ENCODE measurements at regions not wholly inside any gene's neighbourhood (a gene's known extent, or its start where the extent isn't known, plus 50 kb on each side); places are given as distances from the start of the nearest gene placed in this dataset.

DNA sequence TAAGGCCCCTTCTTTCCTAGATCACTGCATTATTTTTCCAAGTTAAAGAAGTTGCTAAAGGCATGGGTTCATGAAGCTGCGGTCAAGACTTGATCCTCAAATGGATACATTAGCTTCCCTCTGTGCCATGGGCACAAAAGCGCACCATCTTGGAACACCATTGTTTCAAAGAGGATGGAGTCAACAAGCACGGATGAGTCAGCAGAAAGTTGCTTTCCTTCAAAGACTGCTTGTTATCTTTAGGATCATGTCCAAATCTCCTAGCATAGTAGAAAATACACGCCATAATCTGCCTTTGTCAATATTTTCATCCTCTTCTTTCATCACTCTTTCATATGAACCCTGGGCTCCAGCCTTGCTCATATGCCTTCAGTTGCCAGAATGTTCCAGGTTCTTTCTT is 226.8 kb upstream of the GATB start:
- DNase-seq (ENCODE audit: low spot score), result no peak

DNA sequence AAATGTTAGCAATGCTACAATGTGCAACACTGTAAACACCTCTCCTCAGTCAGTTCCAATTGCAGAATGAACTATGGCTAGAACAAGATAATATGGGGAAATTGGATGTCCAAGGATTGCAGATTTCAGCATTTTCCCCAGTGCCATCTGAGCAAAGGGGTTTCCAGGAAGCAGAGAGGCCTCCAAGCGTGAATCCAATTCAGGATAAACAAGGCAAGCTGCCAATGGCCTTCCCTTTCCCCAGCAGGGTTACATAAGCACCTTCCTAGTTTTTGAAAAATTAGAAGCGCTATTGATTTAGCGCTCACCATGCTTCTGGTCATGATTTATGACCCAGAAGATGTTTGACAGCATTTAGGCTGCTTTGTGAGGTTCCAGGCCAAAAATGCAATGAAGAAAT is 223.0 kb upstream of the GATB start:
- no peak for DNase-seq (ENCODE audit: low spot score)

DNA sequence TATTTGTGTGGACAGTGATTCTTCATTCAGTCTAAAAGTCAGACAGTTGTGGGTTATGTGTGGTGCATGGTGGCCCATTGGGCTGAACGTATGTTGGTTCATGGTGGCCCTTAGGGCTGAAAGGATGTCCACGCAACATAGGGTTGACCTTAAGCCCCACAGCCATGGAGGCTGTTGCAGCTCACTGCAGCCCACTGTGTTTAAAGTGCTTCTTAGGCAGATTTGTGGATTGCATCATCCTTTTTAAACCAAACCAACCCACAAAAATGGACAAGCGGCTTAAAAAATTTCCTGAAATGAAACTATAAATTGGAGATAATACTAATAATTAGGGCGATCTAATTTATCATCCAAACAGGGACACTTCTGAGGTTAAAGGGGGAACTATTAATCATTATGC is 219.0 kb upstream of the GATB start:
- DNase-seq (ENCODE audit: low spot score), result no peak

DNA sequence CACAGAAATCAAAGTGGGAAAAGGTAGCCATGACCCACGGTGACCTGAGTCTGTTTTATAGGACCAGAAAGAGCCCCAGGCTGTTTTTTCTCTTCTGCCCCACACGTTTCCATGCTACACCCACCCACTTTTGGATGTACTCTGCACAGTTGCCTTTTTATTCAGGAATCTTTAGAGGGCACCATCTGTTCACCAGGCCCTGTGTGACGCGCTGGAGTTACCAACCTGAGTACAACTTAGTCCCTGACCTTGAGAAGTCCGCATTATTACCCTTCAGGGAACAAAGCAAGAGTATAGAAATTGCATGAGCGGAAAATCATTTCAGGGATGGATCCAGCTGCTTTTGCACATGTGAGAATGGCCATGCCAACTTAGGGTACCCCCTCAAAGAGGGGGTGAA is 207.8 kb upstream of the GATB start:
- no peak for DNase-seq (ENCODE audit: low spot score)

DNA sequence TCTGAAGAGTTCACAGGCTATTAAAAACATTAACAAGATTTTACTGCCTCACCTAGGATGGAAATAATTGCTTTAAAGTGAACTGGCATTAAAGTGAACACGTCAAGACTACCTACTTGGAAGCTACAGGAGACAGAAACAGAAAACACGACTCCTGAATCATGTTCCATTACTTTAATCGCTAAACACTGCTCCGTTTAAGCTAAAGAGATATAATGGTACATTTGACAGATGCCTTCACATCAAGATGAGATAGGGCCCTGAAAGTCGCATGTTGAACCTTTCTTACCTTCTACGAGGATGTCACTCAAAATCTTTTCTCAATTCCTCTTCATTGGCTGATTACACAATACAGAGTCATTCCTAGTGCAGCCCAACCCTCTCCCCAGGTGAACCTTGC is 206.3 kb upstream of the GATB start:
- no peak for DNase-seq (ENCODE audit: low spot score)

GRCh38 chr4:151962138-151962823 is 201.5 kb upstream of the GATB start:
- no peak for DNase-seq (ENCODE audit: low spot score)

GRCh38 chr4:151961456-151961855 is 200.6 kb upstream of the GATB start:
- no peak for DNase-seq (ENCODE audit: low spot score)

GRCh38 chr4:151960449-151961230 is 199.8 kb upstream of the GATB start:
- no peak for DNase-seq (ENCODE audit: low spot score)

DNA sequence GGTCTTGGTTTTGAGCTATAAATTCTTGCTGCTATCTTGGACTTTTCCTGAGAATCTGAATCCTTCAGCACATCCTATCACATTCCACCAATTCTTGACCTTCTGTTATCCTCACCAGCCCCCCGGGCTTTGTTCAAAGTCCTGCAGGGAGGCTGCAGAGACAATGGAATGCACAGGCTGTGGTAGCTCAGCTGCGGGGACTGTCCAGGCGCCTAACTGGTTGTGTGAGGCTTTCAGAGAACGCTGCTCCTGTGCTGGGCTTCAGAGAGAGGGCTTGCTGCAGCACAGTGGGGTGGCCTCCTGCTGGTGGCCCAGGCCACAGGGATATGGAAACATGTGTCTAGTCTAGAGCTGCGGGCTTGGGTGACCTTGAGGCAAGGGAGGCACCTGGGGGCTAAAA is 196.3 kb upstream of the GATB start:
- DNase-seq (ENCODE audit: low spot score), result no peak

- DNase-seq (ENCODE audit: low spot score), result no peak
These were observed 195.0 kb upstream of the GATB start for GRCh38 chr4:151955721-151956380.

- DNase-seq (ENCODE audit: low spot score), result no peak
These were observed 193.1 kb upstream of the GATB start for GRCh38 chr4:151953795-151954372.

DNA sequence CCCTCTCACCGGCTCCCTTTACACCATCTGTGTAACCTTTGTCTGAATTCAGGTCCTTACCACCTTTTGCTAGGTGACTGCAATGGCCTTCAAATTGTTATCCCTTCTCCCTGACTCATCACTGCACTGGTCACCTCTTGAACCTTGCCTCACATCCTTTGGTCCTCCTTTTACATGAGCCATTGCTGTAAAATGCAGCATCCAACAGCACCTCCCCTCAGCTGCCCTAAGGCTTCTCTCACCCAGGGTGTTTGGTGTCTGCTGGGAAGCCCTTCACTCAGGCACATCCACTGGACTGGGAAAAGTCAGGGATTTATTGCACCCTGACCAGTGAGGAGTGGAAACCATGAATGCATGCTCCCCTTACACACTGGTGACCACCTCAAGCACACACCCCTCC is 192.5 kb upstream of the GATB start:
- no peak for DNase-seq (ENCODE audit: low spot score)

- DNase-seq (ENCODE audit: low spot score), result no peak
These were observed 192.0 kb upstream of the GATB start for GRCh38 chr4:151952711-151953254.

DNA sequence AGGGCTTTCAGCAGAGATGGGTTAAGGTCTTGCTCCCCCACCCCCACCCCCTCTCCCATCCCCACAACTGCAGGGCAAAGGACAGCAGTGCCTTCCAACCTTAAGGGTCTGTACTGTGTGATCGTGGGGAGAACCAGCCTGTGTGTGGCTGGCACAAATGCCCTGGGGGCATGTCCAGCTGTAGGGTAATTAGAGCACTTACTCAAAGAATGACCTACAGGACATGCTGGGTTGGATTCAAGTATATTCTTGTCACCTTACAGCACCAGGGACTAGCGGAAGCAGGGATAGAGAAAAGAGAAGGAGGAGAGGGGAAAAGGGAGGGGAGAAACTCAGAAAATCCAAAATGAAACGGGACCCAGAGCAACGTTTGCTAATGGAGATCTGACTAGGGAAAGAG is 191.3 kb upstream of the GATB start:
- no peak for DNase-seq (ENCODE audit: low spot score)

DNA sequence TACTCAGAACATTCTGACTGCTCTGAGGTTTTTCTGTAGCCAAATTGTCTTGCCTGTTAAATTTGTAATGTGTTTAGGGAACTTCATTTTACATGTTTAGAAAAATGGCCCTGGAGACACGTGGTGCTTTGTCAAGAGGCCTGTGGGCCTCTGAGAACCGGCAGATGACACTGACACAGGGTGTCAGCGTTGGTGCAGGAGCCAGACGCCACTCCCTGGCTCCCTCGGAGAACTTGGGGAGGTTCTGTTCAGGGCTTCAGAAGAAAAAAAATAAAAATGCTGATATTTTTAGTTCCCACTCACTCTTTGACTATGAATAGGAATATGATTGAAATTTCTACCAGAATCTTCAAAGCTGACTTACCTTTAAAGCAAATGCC is 190.9 kb upstream of the GATB start:
- no peak for DNase-seq (ENCODE audit: low spot score)

DNA sequence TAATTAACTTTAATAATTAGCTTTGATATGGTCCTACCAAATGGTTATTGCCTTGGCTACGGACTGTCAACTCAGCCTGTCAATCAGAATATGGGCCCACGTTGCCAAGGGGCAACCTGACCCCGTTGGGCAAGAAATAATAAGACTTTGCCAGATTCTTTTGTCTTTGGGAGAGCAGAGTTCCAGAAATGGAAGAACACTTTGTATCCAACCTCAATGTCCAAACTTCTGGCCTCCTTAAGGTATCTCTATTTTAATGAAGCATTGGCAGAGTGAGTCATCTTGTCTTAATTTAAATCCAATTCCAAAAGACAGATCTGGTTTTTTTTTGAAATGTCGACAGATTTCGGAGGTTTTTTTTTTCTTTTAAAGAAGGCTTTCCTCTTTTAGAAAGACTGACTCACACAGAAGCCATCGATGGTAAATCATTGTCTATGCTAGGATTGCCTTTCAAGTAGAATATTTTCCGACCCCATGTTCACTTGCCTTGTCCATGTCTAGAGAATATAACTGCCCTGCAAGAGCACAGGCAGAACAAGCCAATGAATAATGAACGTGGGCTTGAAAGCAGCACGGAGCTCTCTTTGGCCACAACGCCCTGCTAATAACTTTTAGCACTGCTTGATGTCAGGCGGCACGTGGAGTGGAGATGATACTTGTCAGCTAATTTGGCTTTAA is 190.3 kb upstream of the GATB start:
- no peak for DNase-seq (ENCODE audit: low spot score)

DNA sequence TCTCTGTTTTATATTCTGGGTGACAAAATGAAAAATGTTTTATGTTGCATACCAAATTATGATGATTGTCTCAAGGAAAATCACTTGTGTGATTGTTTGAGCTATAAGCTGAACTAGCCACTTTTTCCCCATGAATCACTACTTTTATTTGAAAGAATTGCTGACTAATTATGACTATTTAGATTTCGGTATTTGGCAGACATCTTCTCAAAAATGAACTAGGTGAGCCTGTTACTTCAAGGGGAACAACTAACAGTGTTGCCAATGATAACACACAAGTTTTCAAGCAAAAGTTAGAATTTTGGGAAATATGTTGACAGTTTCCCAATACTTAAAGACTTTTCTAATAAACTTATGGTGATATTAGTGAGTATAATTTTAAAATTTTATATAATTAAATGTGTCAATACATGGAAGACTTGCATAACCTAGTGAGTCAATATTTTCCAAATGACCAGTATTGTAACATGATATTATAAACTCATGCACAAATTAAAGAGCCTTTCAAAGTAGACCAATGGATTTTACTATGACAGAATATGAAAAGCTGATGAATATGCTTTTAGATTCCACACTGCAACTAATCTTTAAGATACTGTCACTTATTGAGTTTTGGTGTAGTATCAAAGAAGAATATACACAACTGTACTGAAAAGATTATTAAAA is 187.7 kb upstream of the GATB start:
- no peak for DNase-seq (ENCODE audit: low spot score)

GRCh38 chr4:151946718-151947117 is 185.9 kb upstream of the GATB start:
- DNase-seq (ENCODE audit: low spot score), result no peak

- no peak for DNase-seq (ENCODE audit: low spot score)
These were observed 182.2 kb upstream of the GATB start for GRCh38 chr4:151942971-151943370.

- DNase-seq (ENCODE audit: low spot score), result no peak
These were observed 180.3 kb upstream of the GATB start for GRCh38 chr4:151940926-151941617.

GRCh38 chr4:151940291-151940690 is 179.5 kb upstream of the GATB start:
- no peak for DNase-seq (ENCODE audit: low spot score)

Measured in activated CD4-positive, alpha-beta T cell treated with anti-CD3 and anti-CD28 coated beads, Interleukin-2, Interleukin-4, amounts not matched to agents 100 ng/mL and 50 ng/mL, durations not matched to agents 16 hours and 8 hours (primary cell).